GM21447 (cell line): ENCODE measurements at regions not wholly inside any gene's neighbourhood (a gene's known extent, or its start where the extent isn't known, plus 50 kb on each side); places are given as distances from the start of the nearest gene placed in this dataset.
"Not testable (repeated sequence)": the region's sequence is repeated elsewhere in the genome, so short reads cannot be mapped to it uniquely, and the experiment has no call there.

Experiments
- ATAC-seq: cut with Tn5 transposase; IDR thresholded peaks from one replicate; pipeline ENCODE4 v1.9.1; 2021; ENCODE audit not compliant: unreplicated experiment

DNA sequence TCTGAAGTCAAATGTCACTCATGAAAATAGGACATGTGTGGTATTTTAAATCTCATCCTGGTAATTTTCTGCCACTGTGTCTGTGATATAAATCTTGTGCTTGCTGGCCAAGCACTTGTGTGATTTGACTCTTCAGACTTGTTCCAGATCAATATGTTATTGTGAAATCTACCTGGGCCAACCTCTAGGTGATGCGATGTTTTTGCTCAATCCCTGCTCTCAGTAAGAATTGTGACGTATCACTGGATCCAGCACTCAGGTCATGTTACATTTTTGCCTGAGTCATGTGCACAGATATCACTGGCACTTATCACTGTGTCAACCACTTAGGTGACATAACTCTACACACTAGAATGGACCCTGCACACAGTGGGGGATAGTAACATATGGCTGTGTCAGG, 100.4 kb upstream of the BPY2C start:
- not testable (repeated sequence) for ATAC-seq

GRCh38 chrY:25148007-25148406, 96.1 kb upstream of the BPY2C start:
- ATAC-seq = peak; percentile 100

- not testable (repeated sequence) for ATAC-seq
These were observed 80.4 kb upstream of the BPY2C start for GRCh38 chrY:25132139-25132849.

DNA sequence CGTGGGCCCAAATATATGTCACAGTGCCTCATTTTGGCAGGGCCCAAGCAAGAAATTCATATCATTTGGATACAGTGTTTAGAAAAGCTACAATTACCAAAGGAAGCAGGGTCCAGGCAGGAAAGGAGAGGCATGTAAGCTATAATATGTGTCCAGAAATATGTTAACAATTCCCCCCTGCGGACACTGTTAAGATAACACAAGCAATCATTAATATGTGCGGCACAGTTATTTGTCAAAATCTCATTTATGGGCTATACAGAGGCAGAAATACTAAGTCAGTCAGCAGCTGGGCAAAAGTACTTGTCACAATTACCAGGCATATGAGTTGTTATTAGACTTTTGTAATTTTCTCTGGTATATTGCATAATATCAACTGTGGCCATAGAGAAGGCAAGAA, 69.0 kb upstream of the BPY2C start:
- ATAC-seq = not testable (repeated sequence)

- ATAC-seq = not testable (repeated sequence)
These were observed 56.3 kb upstream of the BPY2C start for GRCh38 chrY:25108180-25108579.
